Fibroblast of pulmonary artery (primary cell): ENCODE measurements at regions not wholly inside any gene's neighbourhood (a gene's known extent, or its start where the extent isn't known, plus 50 kb on each side); places are given as distances from the start of the nearest gene placed in this dataset.

Source experiments
- DNase-seq: peaks from one replicate; pipeline ENCODE4 v3.0.0-alpha.2; 2010; ENCODE audit warnings: low read depth
- H3K4me3 ChIP-seq: replicated peaks from 2 replicates; pipeline ENCODE4 v1.5.1; 2011; ENCODE audit warnings: low read depth, mild to moderate bottlenecking, control low read depth, low read length, moderate library complexity
- CTCF ChIP-seq: IDR thresholded peaks from 2 replicates; pipeline ENCODE4 v1.5.1; 2011; ENCODE audit warnings: mild to moderate bottlenecking, control low read depth, low read length, inconsistent platforms; ENCODE audit errors: missing control alignments

- DNase-seq, result no peak
- TF ChIP-seq CTCF, result no peak
- H3K4me3 ChIP-seq, result no peak overlapping the region
Observed at GRCh38 chr5:166810721-166811120, 1480.7 kb upstream of the WWC1 start.

- no peak for DNase-seq
- no peak for TF ChIP-seq CTCF
- H3K4me3 ChIP-seq, result no peak overlapping the region
Observed at GRCh38 chr5:166823360-166823759, 1468.1 kb upstream of the WWC1 start.

- no peak for TF ChIP-seq CTCF
- no peak for DNase-seq
- H3K4me3 ChIP-seq, result no peak overlapping the region
Observed at GRCh38 chr5:166834246-166834645, 1457.2 kb upstream of the WWC1 start.

GRCh38 chr5:166845044-166845443 lies 1446.4 kb upstream of the WWC1 start:
- no peak overlapping the region for H3K4me3 ChIP-seq
- peak; percentile 42 for DNase-seq
- TF ChIP-seq CTCF, result no peak

- no peak overlapping the region for H3K4me3 ChIP-seq
- DNase-seq, result no peak
- TF ChIP-seq CTCF, result no peak
Observed at GRCh38 chr5:166856791-166857190, 1434.7 kb upstream of the WWC1 start.

- no peak overlapping the region for H3K4me3 ChIP-seq
- TF ChIP-seq CTCF, result no peak
- DNase-seq, result no peak
Observed at GRCh38 chr5:166860426-166860825, 1431.0 kb upstream of the WWC1 start.

- no peak for DNase-seq
- H3K4me3 ChIP-seq, result no peak overlapping the region
- no peak for TF ChIP-seq CTCF
Observed at GRCh38 chr5:166862581-166862980, 1428.9 kb upstream of the WWC1 start.
